Adrenal gland (tissue), 5 donors: ENCODE measurements at regions not wholly inside any gene's neighbourhood (a gene's known extent, or its start where the extent isn't known, plus 50 kb on each side); places are given as distances from the start of the nearest gene placed in this dataset.

ENCODE experiments used
- CTCF ChIP-seq, 6 experiments: fragments of 450-650 bp in 4 of 6; fragments of 200-600 bp in 2 of 6; sonication (generic) in 1 of 6; IDR thresholded peaks; 1 replicate in 5 of 6; 2 replicates in 1 of 6; pipeline versions ENCODE4 v1.5.1 to v1.8.0; 2016 to 2021; ENCODE audit warnings: antibody characterized with exemption in 6 of 6, mild to moderate bottlenecking in 2 of 6, moderate library complexity in 1 of 6
- POLR2A ChIP-seq, 2 donors: fragments of 450-650 bp; IDR thresholded peaks; one replicate each; pipeline ENCODE4 v1.6.1; 2017; ENCODE audit warnings: antibody characterized with exemption in 2 of 2, mild to moderate bottlenecking in 2 of 2, moderate library complexity in 1 of 2
- donor health status: DM: no; HTN: no; CAD: no.

- TF ChIP-seq POLR2A (IDR thresholded peaks at IDR 0.05) (no peak), CTCF (IDR thresholded peaks at IDR 0.05) (no peak)
Observed at GRCh38 chr17:77782611-77783010, 175.9 kb upstream of the TNRC6C start.
